MM.1S (cell line): ENCODE measurements at regions not wholly inside any gene's neighbourhood (a gene's known extent, or its start where the extent isn't known, plus 50 kb on each side); places are given as distances from the start of the nearest gene placed in this dataset.

Experiments used
- CTCF ChIP-seq: fragments of 300-600 bp; sonication (generic); IDR thresholded peaks from 2 replicates; pipeline ENCODE4 v1.5.1; 2016; ENCODE audit warnings: antibody characterized with exemption, low read length, mixed read lengths
- EZH2 ChIP-seq: fragments of 300-600 bp; sonication (generic); optimal IDR thresholded peaks from 2 replicates; pipeline ENCODE3; 2017; ENCODE audit warnings: low read depth, mild to moderate bottlenecking, antibody characterized with exemption, low read length, mixed read lengths

GRCh38 chr13:54841682-54842081 is 1813.1 kb downstream of the OLFM4 start:
- TF ChIP-seq EZH2 (no peak), CTCF (no peak)
